ENCODE measurements at regions not wholly inside any gene's neighbourhood (a gene's known extent, or its start where the extent isn't known, plus 50 kb on each side); places are given as distances from the start of the nearest gene placed in this dataset.

DNA sequence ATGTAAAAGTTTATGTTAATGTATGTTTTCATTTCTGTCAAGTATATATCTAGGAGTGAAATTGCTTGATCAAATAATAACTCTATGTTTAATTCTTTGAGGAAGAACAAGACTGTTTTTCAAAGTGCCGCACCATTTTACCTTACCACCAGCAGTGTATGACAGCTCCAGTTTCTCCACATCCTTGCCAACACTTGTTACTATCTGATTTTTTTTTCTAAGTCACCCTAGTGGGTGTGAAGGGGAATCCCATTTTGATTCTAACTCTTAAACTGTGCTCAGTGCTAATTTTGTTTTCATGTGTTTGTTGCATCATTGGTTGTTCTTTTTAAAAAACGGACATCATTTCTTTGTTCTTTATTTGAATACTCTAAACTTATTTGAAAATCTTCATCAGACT lies 120.2 kb upstream of the CDK6 start:
- H3K36me3 ChIP-seq (replicated peaks in 1 of 2; ENCODE audit: control insufficient read depth in 1 of 2, insufficient read depth in 2 of 2, low read length in 2 of 2) = no peaks in the 10 kb centered on the region
- TF ChIP-seq CTCF (IDR thresholded peaks at IDR 0.05) = no peak
- no peaks in the 10 kb centered on the region for H4K20me1 ChIP-seq (ENCODE audit: insufficient read depth, low read length)
- intact Hi-C loops (cut with micrococcal nuclease) = no loop called here
- no peaks in the 10 kb centered on the region for H3K4me1 Mint-ChIP-seq
- no peak overlapping the region for H2AFZ ChIP-seq (ENCODE audit: insufficient read depth, low read depth, low read length, poor library complexity, severe bottlenecking)
- H3K4me3 ChIP-seq (replicated peaks in 1 of 3; ENCODE audit: low read depth in 2 of 3, low read length in 3 of 3) = no peak overlapping the region
- H3K27ac Mint-ChIP-seq = no peak overlapping the region
- H3K4me1 ChIP-seq (ENCODE audit: control insufficient read depth in 1 of 2, insufficient read depth in 2 of 2, low read length in 2 of 2) = no peaks in the 10 kb centered on the region
- H3K36me3 Mint-ChIP-seq = no peaks in the 10 kb centered on the region
- H3K27ac ChIP-seq (ENCODE audit: low read depth in 1 of 2, low read length in 2 of 2) = no peak overlapping the region
- no peaks in the 10 kb centered on the region for H3K79me2 ChIP-seq (ENCODE audit: insufficient read depth, low read length)
- H3K4me2 ChIP-seq (replicated peaks; ENCODE audit: extremely low read depth, low read length, poor library complexity, severe bottlenecking) = no peak overlapping the region
- no peaks in the 10 kb centered on the region for H3K27me3 Mint-ChIP-seq (ENCODE audit: low read depth in 3 of 3)
- no peak for DNase-seq
- H3K9me3 ChIP-seq (replicated peaks in 1 of 2; ENCODE audit: control insufficient read depth in 1 of 2, insufficient read depth in 1 of 2, low read length in 2 of 2) = peaks cover 0 to 3% of the 10 kb centered on the region in 2 donors
- no peaks in the 10 kb centered on the region for H3K27me3 ChIP-seq (ENCODE audit: control insufficient read depth in 2 of 2, insufficient read depth in 2 of 2, low read length in 2 of 2)
- no peak overlapping the region for H3K9ac ChIP-seq (ENCODE audit: insufficient read depth, low read length, poor library complexity, severe bottlenecking)
- H3K4me3 Mint-ChIP-seq = no peak overlapping the region
- WGBS (ENCODE audit: insufficient coverage) = no CpG with 5 or more reads among the region's 2 CpGs
- H3K9me3 Mint-ChIP-seq = peaks cover 8 to 22% (median 17%) of the 10 kb centered on the region in 7 donors

- Histone ChIP-seq H2AFZ (ENCODE audit: insufficient read depth, low read depth, low read length, poor library complexity, severe bottlenecking) (no peak overlapping the region), H3K4me2 (replicated peaks; ENCODE audit: extremely low read depth, low read length, poor library complexity, severe bottlenecking) (no peak overlapping the region), H3K9me3 (replicated peaks in 1 of 2; ENCODE audit: control insufficient read depth in 1 of 2, insufficient read depth in 1 of 2, low read length in 2 of 2) (peaks cover 0 to 3% of the 10 kb centered on the region in 2 donors), H3K27ac (ENCODE audit: low read depth in 1 of 2, low read length in 2 of 2) (no peak overlapping the region), H3K9ac (ENCODE audit: insufficient read depth, low read length, poor library complexity, severe bottlenecking) (no peak overlapping the region), H3K27me3 (ENCODE audit: control insufficient read depth in 2 of 2, insufficient read depth in 2 of 2, low read length in 2 of 2) (no peaks in the 10 kb centered on the region), H3K79me2 (ENCODE audit: insufficient read depth, low read length) (no peaks in the 10 kb centered on the region), H3K4me3 (replicated peaks in 1 of 3; ENCODE audit: low read depth in 2 of 3, low read length in 3 of 3) (no peak overlapping the region), H3K4me1 (ENCODE audit: control insufficient read depth in 1 of 2, insufficient read depth in 2 of 2, low read length in 2 of 2) (no peaks in the 10 kb centered on the region), H3K36me3 (replicated peaks in 1 of 2; ENCODE audit: control insufficient read depth in 1 of 2, insufficient read depth in 2 of 2, low read length in 2 of 2) (no peaks in the 10 kb centered on the region), H4K20me1 (ENCODE audit: insufficient read depth, low read length) (no peaks in the 10 kb centered on the region)
- 90% methylated on average over 2 of the region's 6 CpGs for WGBS (ENCODE audit: insufficient coverage)
- no peaks in the 10 kb centered on the region for H3K4me1 Mint-ChIP-seq
- no peaks in the 10 kb centered on the region for H3K36me3 Mint-ChIP-seq
- TF ChIP-seq CTCF (IDR thresholded peaks at IDR 0.05) = no peak
- no peak overlapping the region for H3K27ac Mint-ChIP-seq
- intact Hi-C loops (cut with micrococcal nuclease) = no loop called here
- DNase-seq = no peak
- H3K9me3 Mint-ChIP-seq = peaks cover 8 to 20% (median 18%) of the 10 kb centered on the region in 7 donors
- no peaks in the 10 kb centered on the region for H3K27me3 Mint-ChIP-seq (ENCODE audit: low read depth in 3 of 3)
- H3K4me3 Mint-ChIP-seq = no peak overlapping the region
Measured at GRCh38 chr7:92955081-92955480, 118.7 kb upstream of the CDK6 start.

Measured in CD14-positive monocyte (primary cell).